Ectodermal cell (in vitro differentiated cells): ENCODE measurements at regions not wholly inside any gene's neighbourhood (a gene's known extent, or its start where the extent isn't known, plus 50 kb on each side); places are given as distances from the start of the nearest gene placed in this dataset.
"Not testable (repeated sequence)": the region's sequence is repeated elsewhere in the genome, so short reads cannot be mapped to it uniquely, and the experiment has no call there.

Source experiments
- H3K27ac ChIP-seq: 2 replicates; pipeline ENCODE4 v1.7.0; 2013; ENCODE audit warnings: mild to moderate bottlenecking, low read depth, low read length; ENCODE audit not compliant: insufficient read depth, poor library complexity, severe bottlenecking
- H3K27me3 ChIP-seq: 2 replicates; pipeline ENCODE4 v1.7.0; 2013; ENCODE audit warnings: mild to moderate bottlenecking, low read length; ENCODE audit not compliant: insufficient read depth, control insufficient read depth, poor library complexity, severe bottlenecking
- H3K36me3 ChIP-seq: one replicate; pipeline ENCODE4 v1.7.0; 2013; ENCODE audit warnings: low read length; ENCODE audit not compliant: control insufficient read depth, insufficient read depth
- H3K4me1 ChIP-seq: one replicate; pipeline ENCODE4 v1.7.0; 2013; ENCODE audit warnings: low read length; ENCODE audit not compliant: control insufficient read depth, insufficient read depth
- H3K4me3 ChIP-seq: 2 replicates; pipeline ENCODE4 v1.7.0; 2013; ENCODE audit warnings: low read depth, low read length, control low read depth; ENCODE audit not compliant: insufficient read depth
- H3K9me3 ChIP-seq: 2 replicates; pipeline ENCODE4 v1.7.0; 2013; ENCODE audit warnings: mild to moderate bottlenecking, low read length, moderate library complexity; ENCODE audit not compliant: control insufficient read depth
- WGBS, 2 experiments: methylation state at CpG; one replicate each; pipeline ENCODE4 v1.1.7; 2013; ENCODE audit warnings: missing lambda C conversion rate in 2 of 2; 5-methylcytosine and 5-hydroxymethylcytosine counted together

DNA sequence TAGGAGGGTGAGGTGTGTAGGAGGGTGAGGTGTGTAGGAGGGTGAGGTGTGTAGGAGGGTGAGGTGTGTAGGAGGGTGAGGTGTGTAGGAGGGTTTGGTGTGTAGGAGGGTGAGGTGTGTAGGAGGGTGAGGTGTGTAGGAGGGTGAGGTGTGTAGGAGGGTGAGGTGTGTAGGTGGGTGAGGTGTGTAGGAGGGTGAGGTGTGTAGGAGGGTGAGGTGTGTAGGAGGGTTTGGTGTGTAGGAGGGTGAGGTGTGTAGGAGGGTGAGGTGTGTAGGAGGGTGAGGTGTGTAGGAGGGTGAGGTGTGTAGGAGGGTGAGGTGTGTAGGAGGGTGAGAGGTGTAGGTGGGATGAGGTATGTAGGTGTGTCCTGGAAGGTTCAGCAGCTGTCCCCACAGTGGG is 144.7 kb downstream of the DLL1 start:
- not testable (repeated sequence) for H3K9me3 ChIP-seq, H3K36me3 ChIP-seq, H3K27me3 ChIP-seq

DNA sequence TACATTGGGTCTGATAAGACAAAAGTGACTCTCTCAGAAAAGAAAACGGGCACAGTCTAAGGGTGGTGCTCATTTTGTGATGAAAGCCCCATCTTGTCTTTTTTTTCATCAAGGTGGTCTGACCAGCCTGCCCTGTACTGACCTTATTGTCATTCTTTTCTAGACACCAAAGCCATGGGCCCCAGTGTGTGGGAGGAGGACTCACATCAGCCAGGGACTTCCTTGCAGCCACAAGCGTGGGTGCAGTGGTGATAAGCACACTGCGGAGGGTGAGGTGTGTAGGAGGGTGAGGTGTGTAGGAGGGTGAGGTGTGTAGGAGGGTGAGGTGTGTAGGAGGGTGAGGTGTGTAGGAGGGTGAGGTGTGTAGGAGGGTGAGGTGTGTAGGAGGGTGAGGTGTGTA is 145.2 kb downstream of the DLL1 start:
- not testable (repeated sequence) for H3K36me3 ChIP-seq, H3K9me3 ChIP-seq, H3K4me3 ChIP-seq, H3K27me3 ChIP-seq, H3K27ac ChIP-seq
- WGBS, 2 experiments = 90 to 95% methylated on average over 3 of the region's 3 CpGs
- peaks cover 16% of the 10 kb centered on the region for H3K4me1 ChIP-seq

More for the DNA sequence above, 144.7 kb downstream of the DLL1 start:
- not testable (repeated sequence) for H3K4me3 ChIP-seq, H3K27ac ChIP-seq
- H3K4me1 ChIP-seq = peaks cover 18% of the 10 kb centered on the region

DNA sequence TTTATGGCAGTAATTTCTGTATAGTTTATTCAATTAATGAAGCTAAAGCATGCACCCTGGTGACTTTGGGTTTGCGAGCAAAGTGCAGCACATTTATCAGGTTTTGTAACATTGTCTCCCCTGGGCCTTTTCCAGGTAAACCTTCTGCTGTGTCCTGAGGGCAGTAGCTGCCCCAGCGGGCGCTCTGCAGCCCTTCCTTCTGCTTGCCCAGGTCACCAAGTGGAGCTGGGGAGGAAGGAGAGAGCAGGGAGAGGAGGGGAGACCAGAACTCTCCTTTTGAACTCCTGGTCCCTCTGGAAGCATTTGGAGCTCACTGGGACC is 145.6 kb downstream of the DLL1 start:
- Histone ChIP-seq H3K27ac (no peak overlapping the region), H3K9me3 (no peaks in the 10 kb centered on the region), H3K27me3 (peaks cover 4% of the 10 kb centered on the region), H3K36me3 (no peaks in the 10 kb centered on the region), H3K4me3 (no peak overlapping the region), H3K4me1 (peaks cover 12% of the 10 kb centered on the region)
- WGBS, 2 experiments = 92 to 94% methylated on average over 3 of the region's 3 CpGs

DNA sequence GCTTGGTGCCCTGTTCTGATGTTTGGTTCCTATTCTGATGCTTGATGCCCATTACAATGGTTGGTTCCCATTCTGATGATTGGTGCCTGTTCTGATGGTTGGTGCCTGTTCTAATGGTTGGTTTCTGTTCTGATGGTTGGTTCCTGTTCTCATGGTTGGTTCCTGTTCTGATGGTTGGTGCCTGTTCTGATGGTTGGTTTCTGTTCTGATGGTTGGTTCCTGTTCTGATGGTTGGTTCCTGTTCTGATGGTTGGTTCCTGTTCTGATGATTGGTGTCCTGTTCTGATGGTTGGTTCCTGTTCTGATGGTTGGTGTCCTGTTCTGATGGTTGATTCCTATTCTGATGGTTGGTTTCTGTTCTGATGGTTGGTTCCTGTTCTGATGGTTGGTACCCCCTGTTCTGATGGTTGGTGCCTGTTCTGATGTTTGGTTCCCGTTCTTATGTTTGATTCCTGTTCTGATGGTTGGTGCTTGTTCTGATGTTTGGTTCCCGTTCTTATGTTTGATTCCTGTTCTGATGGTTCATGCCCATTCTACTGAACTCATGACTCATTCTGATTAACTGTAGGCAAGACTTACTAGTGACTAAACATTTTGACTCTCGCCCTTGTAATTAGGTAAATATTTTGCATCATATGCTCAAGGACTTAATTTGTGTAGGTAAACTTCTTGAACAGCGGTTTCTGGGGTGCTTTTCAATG is 146.2 kb downstream of the DLL1 start:
- H3K4me1 ChIP-seq = peaks cover 12% of the 10 kb centered on the region
- H3K27me3 ChIP-seq = peaks cover 4% of the 10 kb centered on the region
- no peaks in the 10 kb centered on the region for H3K36me3 ChIP-seq
- H3K4me3 ChIP-seq = no peak overlapping the region
- H3K9me3 ChIP-seq = no peaks in the 10 kb centered on the region
- H3K27ac ChIP-seq = no peak overlapping the region
- WGBS, 2 experiments = 64 to 68% methylated on average over 4 of the region's 4 CpGs

DNA sequence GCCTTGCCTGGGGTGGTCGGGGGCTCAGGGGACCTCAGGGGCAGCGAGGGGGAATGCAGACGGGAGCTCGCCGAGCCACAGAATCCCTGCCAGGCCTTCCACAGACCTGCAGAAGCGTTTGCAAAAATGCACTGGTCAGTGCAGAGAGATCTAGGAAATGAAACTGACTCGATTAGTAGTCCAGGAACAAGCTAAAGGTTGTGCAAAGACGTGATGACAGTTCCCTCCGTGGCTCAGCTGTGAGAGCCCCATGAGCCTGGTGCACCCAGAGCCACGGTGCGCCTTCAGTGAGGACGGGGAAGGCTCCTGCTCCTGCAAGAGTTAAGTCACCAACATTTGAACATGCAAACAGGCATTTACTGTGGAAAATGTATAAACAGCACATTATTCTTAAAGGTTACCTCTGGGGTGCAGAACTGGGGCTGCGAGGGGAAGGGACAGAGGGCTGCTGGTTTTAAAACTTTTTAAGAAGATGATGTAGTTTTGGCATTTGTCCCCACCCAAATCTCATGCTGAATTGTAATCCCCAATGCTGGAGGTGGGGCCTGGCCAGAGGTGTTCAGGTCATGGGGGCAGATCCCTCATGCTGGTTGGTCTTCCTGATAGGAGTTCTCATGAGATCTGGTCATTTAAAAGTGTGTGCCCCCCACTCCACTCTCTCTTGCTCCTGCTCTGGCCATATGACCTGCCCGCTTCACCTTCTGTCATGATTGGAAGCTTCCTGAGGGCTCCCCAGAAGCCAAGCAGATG is 147.3 kb downstream of the DLL1 start:
- H3K9me3 ChIP-seq = no peaks in the 10 kb centered on the region
- 87 to 93% methylated on average over 13 to 14 of the region's 14 CpGs for WGBS, 2 experiments
- peaks cover 4% of the 10 kb centered on the region for H3K27me3 ChIP-seq
- H3K27ac ChIP-seq = no peak overlapping the region
- no peak overlapping the region for H3K4me3 ChIP-seq
- H3K4me1 ChIP-seq = peaks cover 12% of the 10 kb centered on the region
- no peaks in the 10 kb centered on the region for H3K36me3 ChIP-seq

DNA sequence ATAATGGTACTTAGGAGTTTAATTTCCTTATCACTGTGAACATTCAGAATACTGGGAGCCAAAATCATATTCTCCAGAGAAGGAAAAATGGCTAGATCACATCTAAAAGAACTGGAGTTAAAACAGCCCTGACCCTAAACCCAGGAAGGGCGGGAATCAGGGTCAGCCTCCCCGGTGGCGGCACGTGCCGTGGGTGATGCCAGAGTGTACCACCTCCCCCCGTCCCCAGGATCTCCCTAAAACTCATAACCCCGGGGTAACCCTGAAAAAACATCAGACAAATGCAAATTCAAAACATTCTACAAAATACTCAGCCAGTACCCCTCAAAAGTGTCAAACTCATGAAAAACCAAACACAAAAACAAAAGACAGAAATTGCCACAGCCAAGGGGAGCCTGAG is 148.3 kb downstream of the DLL1 start:
- Histone ChIP-seq H3K4me3 (no peak overlapping the region), H3K36me3 (no peaks in the 10 kb centered on the region), H3K9me3 (no peaks in the 10 kb centered on the region), H3K27me3 (peaks cover under 1% of the 10 kb centered on the region), H3K27ac (no peak overlapping the region), H3K4me1 (peaks cover 2% of the 10 kb centered on the region)
- 88 to 90% methylated on average over 7 of the region's 7 CpGs for WGBS, 2 experiments

DNA sequence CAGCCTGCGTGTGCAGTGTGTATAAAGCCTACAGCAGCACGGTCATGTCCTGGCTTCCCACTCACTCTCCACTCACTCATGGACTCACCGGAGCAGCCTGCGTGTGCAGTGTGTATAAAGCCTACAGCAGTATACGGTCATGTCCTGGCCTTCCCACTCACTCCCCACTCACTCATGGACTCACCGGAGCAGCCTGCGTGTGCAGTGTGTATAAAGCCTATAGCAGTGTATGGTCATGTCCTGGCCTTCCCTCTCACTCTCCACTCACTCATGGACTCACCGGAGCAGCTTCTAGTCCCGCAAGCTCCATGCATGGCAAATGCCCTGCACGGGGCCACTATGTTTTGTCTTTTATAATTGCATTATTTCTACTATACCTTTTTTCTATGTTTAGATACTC is 149.8 kb downstream of the DLL1 start:
- H3K4me1 ChIP-seq, H3K4me3 ChIP-seq, H3K27ac ChIP-seq, H3K36me3 ChIP-seq, H3K27me3 ChIP-seq, H3K9me3 ChIP-seq: not testable (repeated sequence)
- WGBS, 2 experiments = 87 to 90% methylated on average over 8 to 9 of the region's 10 CpGs

DNA sequence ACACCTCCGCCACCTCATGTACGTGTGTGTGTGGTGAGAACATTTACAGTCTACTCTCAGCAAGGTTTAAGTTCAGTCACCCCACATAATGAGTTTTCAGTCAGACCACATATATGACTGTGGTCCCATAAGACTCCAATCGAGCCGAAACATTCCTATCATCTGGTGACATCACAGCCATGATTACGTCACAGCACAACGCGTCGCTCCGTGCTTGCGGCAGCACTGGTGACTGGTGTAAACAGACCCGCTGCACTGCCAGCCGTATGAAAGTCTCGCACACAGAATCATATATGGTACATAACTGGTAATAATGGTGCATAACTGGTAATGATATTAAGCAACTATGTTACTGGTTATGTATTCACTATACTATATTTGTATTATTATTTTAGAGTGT is 150.7 kb downstream of the DLL1 start:
- no peak overlapping the region for H3K4me3 ChIP-seq
- no peaks in the 10 kb centered on the region for H3K27me3 ChIP-seq
- H3K4me1 ChIP-seq = no peaks in the 10 kb centered on the region
- no peaks in the 10 kb centered on the region for H3K9me3 ChIP-seq
- WGBS, 2 experiments = 96 to 98% methylated on average over 12 to 13 of the region's 13 CpGs
- no peak overlapping the region for H3K27ac ChIP-seq
- no peaks in the 10 kb centered on the region for H3K36me3 ChIP-seq

DNA sequence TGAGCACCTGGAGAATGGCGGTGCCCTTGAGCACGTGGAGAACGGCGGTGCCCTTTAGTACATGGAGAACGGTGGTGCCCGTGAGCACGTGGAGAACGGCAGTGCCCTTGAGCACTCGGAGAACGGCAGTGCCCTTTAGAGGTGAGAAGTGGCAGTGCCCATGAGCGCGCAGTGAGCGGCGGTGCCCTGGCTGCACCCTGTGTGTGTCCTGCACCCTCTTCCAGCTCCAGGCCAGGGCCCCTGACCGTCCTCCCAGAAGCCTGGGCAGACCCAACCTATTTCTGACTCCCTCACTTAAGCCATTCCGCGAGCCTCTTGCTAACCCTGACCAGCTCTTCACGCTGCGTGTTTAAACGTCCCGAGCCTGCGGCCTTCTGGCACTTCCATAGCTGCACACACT is 151.3 kb downstream of the DLL1 start:
- Histone ChIP-seq H3K4me1 (no peaks in the 10 kb centered on the region), H3K27me3 (no peaks in the 10 kb centered on the region), H3K36me3 (no peaks in the 10 kb centered on the region), H3K27ac (no peak overlapping the region), H3K9me3 (no peaks in the 10 kb centered on the region), H3K4me3 (no peak overlapping the region)
- WGBS, 2 experiments = 85 to 87% methylated on average over 22 of the region's 22 CpGs

DNA sequence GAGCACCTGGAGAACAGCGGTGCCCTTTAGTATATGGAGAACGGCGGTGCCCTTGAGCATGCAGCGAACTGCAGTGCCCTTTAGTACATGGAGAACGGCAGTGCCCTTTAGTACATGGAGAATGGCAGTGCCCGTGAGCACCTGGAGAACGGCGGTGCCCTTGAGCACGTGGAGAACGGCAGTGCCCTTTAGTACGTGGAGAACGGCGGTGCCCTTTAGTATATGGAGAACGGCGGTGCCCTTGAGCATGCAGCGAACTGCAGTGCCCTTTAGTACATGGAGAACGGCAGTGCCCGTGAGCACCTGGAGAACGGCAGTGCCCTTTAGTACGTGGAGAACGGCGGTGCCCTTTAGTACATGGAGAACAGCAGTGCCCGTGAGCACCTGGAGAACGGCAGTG is 151.8 kb downstream of the DLL1 start:
- WGBS, 2 experiments = 91 to 93% methylated on average over 24 of the region's 24 CpGs
- not testable (repeated sequence) for H3K9me3 ChIP-seq, H3K4me3 ChIP-seq, H3K27ac ChIP-seq, H3K4me1 ChIP-seq, H3K27me3 ChIP-seq, H3K36me3 ChIP-seq
